GM12878 (cell line): ENCODE measurements at regions not wholly inside any gene's neighbourhood (a gene's known extent, or its start where the extent isn't known, plus 50 kb on each side); places are given as distances from the start of the nearest gene placed in this dataset.

Experiments
- ATAC-seq: fragments of 200-7000 bp; cut with Tn5 transposase; 3 replicates; pipeline ENCODE4 v1.9.1; 2020; ENCODE audit warnings: mild to moderate bottlenecking, moderate library complexity
- BruUV-seq: library from RNA; stranded (reverse); fragments of 400-500 nt; replicated peaks from 2 replicates; lab custom pipeline; 2021; lab: Mats Ljungman, UMichigan
- CTCF ChIA-PET: fragments of 300-600 bp; sonication (Branson Sonifier 250); formaldehyde crosslinking; extraction: SDS; loops from one replicate; lab custom pipeline; 2021; ENCODE audit warnings: inconsistent platforms; lab: Yijun Ruan, JAX
- POLR2A ChIA-PET: fragments of 350-600 bp; formaldehyde crosslinking; extraction: SDS; loops from one replicate; lab custom pipeline; 2021; ENCODE audit warnings: inconsistent platforms; lab: Charles Lee
- RAD21 ChIA-PET: fragments of 300-600 bp; sonication (Branson Sonifier 250); formaldehyde crosslinking; loops from one replicate; lab custom pipeline; 2023; ENCODE audit warnings: antibody characterized with exemption; ENCODE audit not compliant: unreplicated experiment; lab: Charles Lee
- SMC1A ChIA-PET: fragments of 300-600 bp; sonication (Branson Sonifier 250); formaldehyde crosslinking; loops from one replicate; lab custom pipeline; 2023; ENCODE audit not compliant: unreplicated experiment, uncharacterized antibody; lab: Charles Lee
- DNase-seq: peaks from one replicate; pipeline ENCODE4 v3.0.0-alpha.2; 2011; ENCODE audit warnings: low read depth, low spot score
- FAIRE-seq: peaks from 3 replicates; lab custom pipeline; 2011; peaks lifted over from hg19 to GRCh38; lab: Jason Lieb, UNC
- H2AFZ ChIP-seq: 2 replicates; pipeline ENCODE4 v1.6.0; 2011; ENCODE audit warnings: low read depth, low read length, control low read depth; ENCODE audit not compliant: control insufficient read depth
- H3K27ac ChIP-seq: 2 replicates; pipeline ENCODE4 v1.5.1; 2011; ENCODE audit warnings: control low read depth; ENCODE audit not compliant: control insufficient read depth, insufficient read depth
- H3K27me3 ChIP-seq, 2 experiments: replicated peaks in 1 of 2; 2 replicates each; pipeline versions ENCODE4 v1.6.0 to v1.6.1; 2011; ENCODE audit warnings: low read length in 1 of 2; ENCODE audit not compliant: control insufficient read depth in 2 of 2, insufficient read depth in 2 of 2
- H3K36me3 ChIP-seq, 2 experiments: 2 replicates each; pipeline ENCODE4 v1.5.1; 2011; ENCODE audit warnings: low read length in 1 of 2; ENCODE audit not compliant: control insufficient read depth in 2 of 2, insufficient read depth in 2 of 2
- H3K4me1 ChIP-seq: 2 replicates; pipeline ENCODE4 v1.6.1; 2011; ENCODE audit warnings: mild to moderate bottlenecking, low read length, moderate library complexity, mixed read lengths; ENCODE audit not compliant: control insufficient read depth, insufficient read depth
- H3K4me2 ChIP-seq: 2 replicates; pipeline ENCODE4 v1.6.0; 2011; ENCODE audit warnings: control low read depth; ENCODE audit not compliant: control insufficient read depth, insufficient read depth
- H3K4me3 ChIP-seq: fragments of 200-600 bp; sonication (generic); 2 replicates; pipeline ENCODE4 v1.5.1; 2016
- H3K79me2 ChIP-seq: 2 replicates; pipeline ENCODE4 v1.6.0; 2011; ENCODE audit warnings: low read length; ENCODE audit not compliant: control insufficient read depth, insufficient read depth
- H3K9ac ChIP-seq: 2 replicates; pipeline ENCODE4 v1.8.0; 2011; ENCODE audit warnings: low read length, control low read depth, mixed read lengths; ENCODE audit not compliant: control insufficient read depth, insufficient read depth
- H3K9me3 ChIP-seq: replicated peaks from 3 replicates; pipeline ENCODE4 v1.5.1; 2011; ENCODE audit warnings: mild to moderate bottlenecking, low read length; ENCODE audit not compliant: control insufficient read depth, insufficient read depth
- H4K20me1 ChIP-seq: 2 replicates; pipeline ENCODE4 v1.6.0; 2011; ENCODE audit not compliant: control insufficient read depth, insufficient read depth
- BHLHE40 ChIP-seq, 2 experiments: fragments of 450-650 bp in 1 of 2; IDR thresholded peaks; 2 replicates each; pipeline ENCODE4 v1.6.1; 2011 to 2017; ENCODE audit warnings: low read depth in 2 of 2, borderline replicate concordance in 1 of 2, improper control_type of control experiment in 1 of 2, low read length in 1 of 2, mild to moderate bottlenecking in 1 of 2
- CHD4 ChIP-seq: fragments of 200-600 bp; sonication (generic); IDR thresholded peaks from 2 replicates; pipeline ENCODE4 v1.6.1; 2016; ENCODE audit warnings: mild to moderate bottlenecking
- JUNB ChIP-seq: IDR thresholded peaks from 2 replicates; pipeline ENCODE4 v1.6.1; 2016; ENCODE audit warnings: antibody characterized with exemption, mild to moderate bottlenecking
- MTA3 ChIP-seq: IDR thresholded peaks from 2 replicates; pipeline ENCODE4 v1.6.1; 2012; ENCODE audit warnings: low read length, inconsistent platforms, borderline replicate concordance
- MXI1 ChIP-seq: fragments of 150-350 bp; IDR thresholded peaks from 2 replicates; pipeline ENCODE4 v1.6.1; 2011; ENCODE audit warnings: low read depth, mild to moderate bottlenecking, inconsistent platforms, low read length, improper control_type of control experiment
- RBBP5 ChIP-seq: fragments of 200-600 bp; sonication (generic); conservative IDR thresholded peaks from 2 replicates; pipeline ENCODE4 v1.6.1; 2016
- SMAD5 ChIP-seq: IDR thresholded peaks from 2 replicates; pipeline ENCODE4 v1.6.1; 2016; ENCODE audit warnings: antibody characterized with exemption, low read depth
- SREBF1 ChIP-seq: IDR thresholded peaks from 2 replicates; pipeline ENCODE4 v1.6.1; 2012; ENCODE audit warnings: mild to moderate bottlenecking, low read length
- WGBS: methylation state at CpG from one replicate; pipeline ENCODE4 v1.1.6; 2016; ENCODE audit warnings: low lambda C conversion rate; ENCODE audit not compliant: insufficient replicate concordance, insufficient coverage; ENCODE audit errors: missing lambda C conversion rate; 5-methylcytosine and 5-hydroxymethylcytosine counted together
- in situ Hi-C: fragments of 300-500 bp; cut with MboI; formaldehyde crosslinking; loops from 9 replicates; pipeline ENCODE4 v1.14.3; 2018; ENCODE audit warnings: mixed read lengths
- intact Hi-C: fragments of 100-400 bp; cut with micrococcal nuclease; formaldehyde crosslinking; loops from one replicate; pipeline ENCODE4 v1.14.2; 2022; ENCODE audit not compliant: unreplicated experiment
- TF ChIP-seq, protein P1 (sequence below): IDR thresholded peaks from 2 replicates; pipeline ENCODE4 v1.6.1; 2011; ENCODE audit warnings: borderline replicate concordance, low read depth, mild to moderate bottlenecking, moderate library complexity, low read length; ENCODE audit not compliant: insufficient read depth, poor library complexity, severe bottlenecking
- TF ChIP-seq, protein P2 (sequence below): IDR thresholded peaks from 2 replicates; pipeline ENCODE4 v1.6.1; 2012; ENCODE audit warnings: low read depth, low read length, improper control_type of control experiment
- TF ChIP-seq, protein P3 (sequence below): fragments of 450-650 bp; formaldehyde crosslinking; IDR thresholded peaks from 2 replicates; pipeline ENCODE4 v1.4.0; 2022; ENCODE audit warnings: mild to moderate bottlenecking, moderate library complexity
- TF ChIP-seq, protein P4 (sequence below): fragments of 450-650 bp; IDR thresholded peaks from 2 replicates; pipeline ENCODE4 v1.6.1; 2017; ENCODE audit warnings: low read depth, mild to moderate bottlenecking, moderate library complexity
- TF ChIP-seq, protein P5 (sequence below): IDR thresholded peaks from 2 replicates; pipeline ENCODE4 v1.6.1; 2012; ENCODE audit warnings: low read depth, low read length, improper control_type of control experiment

DNA sequence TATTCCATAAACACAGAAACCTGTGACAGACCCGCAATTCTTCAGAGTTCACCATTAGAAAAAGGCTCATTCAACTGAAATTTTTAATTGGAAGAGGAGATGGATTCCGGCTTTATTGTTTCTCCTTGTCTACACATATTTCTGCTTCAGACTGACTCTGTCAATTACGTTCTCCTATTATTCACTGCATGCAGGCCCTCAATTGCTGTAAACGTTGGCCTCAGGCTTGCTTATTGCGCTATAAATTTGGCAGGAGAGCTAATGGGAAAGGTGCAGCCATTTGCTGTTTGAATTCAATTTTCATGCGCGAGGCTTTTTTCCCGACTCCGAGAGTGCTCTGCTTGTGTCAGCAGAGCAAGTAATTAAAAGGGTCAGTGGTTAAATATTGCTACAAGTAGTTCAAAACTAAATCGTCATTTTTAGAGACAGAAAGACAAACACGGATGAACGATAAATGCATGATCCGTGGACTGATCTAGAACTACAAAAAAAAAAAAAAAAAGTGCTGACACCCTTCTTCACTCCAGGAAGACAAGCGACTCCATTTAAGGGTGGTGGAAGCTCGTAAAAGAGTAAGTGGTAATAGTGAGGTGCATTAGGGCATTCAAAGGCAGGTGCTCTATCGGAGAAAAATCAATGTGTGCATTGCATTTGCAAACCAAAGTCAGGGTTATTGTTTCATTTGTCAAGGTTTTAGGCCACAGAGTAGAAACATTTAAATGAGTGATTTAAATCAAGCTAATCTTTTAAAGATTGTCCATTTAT lies 841.6 kb upstream of the FRG1 start (continued):
- no peak for TF ChIP-seq JUNB
- TF ChIP-seq, all 136 proteins: peak for 0

DNA sequence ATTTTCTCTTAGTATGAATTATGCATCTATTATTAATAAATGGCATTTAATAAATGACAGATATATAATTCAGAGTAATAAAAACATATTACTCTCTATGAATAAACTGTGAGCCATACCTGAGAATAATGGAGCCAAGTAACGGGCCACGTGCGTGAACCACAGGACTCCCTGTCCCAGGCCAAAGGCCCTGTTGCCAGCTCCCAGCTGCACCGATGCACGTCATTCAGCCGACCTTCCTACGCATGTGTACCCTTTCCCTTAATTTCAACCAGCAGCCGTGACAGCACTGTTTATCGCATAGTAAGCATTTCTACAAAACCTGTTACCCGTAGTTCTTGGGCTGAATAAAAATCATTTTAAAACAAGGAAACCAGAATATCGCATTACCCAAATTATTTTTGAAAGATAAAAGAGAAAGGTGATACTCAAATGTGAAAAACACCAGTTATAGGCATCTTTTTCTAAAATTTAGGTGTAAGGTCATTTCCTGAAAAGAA lies 827.2 kb upstream of the FRG1 start:
- DNase-seq, result no peak
- RAD21 ChIA-PET, result no interaction called here
- H3K9me3 ChIP-seq, result no peaks in the 10 kb centered on the region; the same call in 2 of the 3 replicates
- no peaks in the 10 kb centered on the region for H4K20me1 ChIP-seq
- CTCF ChIA-PET, result no interaction called here
- no peak overlapping the region for H3K9ac ChIP-seq
- in situ Hi-C loops (no loop called here), intact Hi-C loops (no loop called here)
- H3K27ac ChIP-seq, result no peak overlapping the region
- no peaks in the 10 kb centered on the region for H3K27me3 ChIP-seq
- FAIRE-seq, result no peak
- no peaks in the 10 kb centered on the region for H3K4me1 ChIP-seq
- no peaks in the 10 kb centered on the region for H3K79me2 ChIP-seq
- BruUV-seq, result no TSS peak
- POLR2A ChIA-PET, result no interaction called here
- no peak for ATAC-seq
- WGBS, result 43% methylated on average over 11 of the region's 11 CpGs
- no peaks in the 10 kb centered on the region for H3K36me3 ChIP-seq
- SMC1A ChIA-PET, result no interaction called here
- no peak overlapping the region for H2AFZ ChIP-seq
- H3K4me2 ChIP-seq, result no peak overlapping the region
- H3K4me3 ChIP-seq, result no peak overlapping the region
- TF ChIP-seq SREBF1, result no peak
- TF ChIP-seq BHLHE40 (IDR thresholded peaks at IDR 0.05; ENCODE audit: borderline replicate concordance in 1 of 2, low read depth in 2 of 2, low read length in 1 of 2), result no peak
- TF ChIP-seq, protein P1, sequence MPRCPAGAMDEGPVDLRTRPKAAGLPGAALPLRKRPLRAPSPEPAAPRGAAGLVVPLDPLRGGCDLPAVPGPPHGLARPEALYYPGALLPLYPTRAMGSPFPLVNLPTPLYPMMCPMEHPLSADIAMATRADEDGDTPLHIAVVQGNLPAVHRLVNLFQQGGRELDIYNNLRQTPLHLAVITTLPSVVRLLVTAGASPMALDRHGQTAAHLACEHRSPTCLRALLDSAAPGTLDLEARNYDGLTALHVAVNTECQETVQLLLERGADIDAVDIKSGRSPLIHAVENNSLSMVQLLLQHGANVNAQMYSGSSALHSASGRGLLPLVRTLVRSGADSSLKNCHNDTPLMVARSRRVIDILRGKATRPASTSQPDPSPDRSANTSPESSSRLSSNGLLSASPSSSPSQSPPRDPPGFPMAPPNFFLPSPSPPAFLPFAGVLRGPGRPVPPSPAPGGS, result no peak
- TF ChIP-seq, protein P2, sequence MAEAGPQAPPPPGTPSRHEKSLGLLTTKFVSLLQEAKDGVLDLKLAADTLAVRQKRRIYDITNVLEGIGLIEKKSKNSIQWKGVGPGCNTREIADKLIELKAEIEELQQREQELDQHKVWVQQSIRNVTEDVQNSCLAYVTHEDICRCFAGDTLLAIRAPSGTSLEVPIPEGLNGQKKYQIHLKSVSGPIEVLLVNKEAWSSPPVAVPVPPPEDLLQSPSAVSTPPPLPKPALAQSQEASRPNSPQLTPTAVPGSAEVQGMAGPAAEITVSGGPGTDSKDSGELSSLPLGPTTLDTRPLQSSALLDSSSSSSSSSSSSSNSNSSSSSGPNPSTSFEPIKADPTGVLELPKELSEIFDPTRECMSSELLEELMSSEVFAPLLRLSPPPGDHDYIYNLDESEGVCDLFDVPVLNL, result no peak
- no peak for TF ChIP-seq SMAD5
- TF ChIP-seq, protein P3, sequence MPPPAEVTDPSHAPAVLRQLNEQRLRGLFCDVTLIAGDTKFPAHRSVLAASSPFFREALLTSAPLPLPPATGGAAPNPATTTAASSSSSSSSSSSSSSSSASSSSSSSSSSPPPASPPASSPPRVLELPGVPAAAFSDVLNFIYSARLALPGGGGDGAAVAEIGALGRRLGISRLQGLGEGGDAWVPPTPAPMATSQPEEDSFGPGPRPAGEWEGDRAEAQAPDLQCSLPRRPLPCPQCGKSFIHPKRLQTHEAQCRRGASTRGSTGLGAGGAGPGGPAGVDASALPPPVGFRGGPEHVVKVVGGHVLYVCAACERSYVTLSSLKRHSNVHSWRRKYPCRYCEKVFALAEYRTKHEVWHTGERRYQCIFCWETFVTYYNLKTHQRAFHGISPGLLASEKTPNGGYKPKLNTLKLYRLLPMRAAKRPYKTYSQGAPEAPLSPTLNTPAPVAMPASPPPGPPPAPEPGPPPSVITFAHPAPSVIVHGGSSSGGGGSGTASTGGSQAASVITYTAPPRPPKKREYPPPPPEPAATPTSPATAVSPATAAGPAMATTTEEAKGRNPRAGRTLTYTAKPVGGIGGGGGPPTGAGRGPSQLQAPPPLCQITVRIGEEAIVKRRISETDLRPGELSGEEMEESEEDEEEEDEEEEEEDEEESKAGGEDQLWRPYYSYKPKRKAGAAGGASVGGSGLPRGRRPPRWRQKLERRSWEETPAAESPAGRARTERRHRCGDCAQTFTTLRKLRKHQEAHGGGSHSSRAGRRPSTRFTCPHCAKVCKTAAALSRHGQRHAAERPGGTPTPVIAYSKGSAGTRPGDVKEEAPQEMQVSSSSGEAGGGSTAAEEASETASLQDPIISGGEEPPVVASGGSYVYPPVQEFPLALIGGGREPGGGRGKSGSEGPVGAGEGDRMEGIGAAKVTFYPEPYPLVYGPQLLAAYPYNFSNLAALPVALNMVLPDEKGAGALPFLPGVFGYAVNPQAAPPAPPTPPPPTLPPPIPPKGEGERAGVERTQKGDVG (CRISPR knock-in tag), result no peak
- TF ChIP-seq, protein P4, sequence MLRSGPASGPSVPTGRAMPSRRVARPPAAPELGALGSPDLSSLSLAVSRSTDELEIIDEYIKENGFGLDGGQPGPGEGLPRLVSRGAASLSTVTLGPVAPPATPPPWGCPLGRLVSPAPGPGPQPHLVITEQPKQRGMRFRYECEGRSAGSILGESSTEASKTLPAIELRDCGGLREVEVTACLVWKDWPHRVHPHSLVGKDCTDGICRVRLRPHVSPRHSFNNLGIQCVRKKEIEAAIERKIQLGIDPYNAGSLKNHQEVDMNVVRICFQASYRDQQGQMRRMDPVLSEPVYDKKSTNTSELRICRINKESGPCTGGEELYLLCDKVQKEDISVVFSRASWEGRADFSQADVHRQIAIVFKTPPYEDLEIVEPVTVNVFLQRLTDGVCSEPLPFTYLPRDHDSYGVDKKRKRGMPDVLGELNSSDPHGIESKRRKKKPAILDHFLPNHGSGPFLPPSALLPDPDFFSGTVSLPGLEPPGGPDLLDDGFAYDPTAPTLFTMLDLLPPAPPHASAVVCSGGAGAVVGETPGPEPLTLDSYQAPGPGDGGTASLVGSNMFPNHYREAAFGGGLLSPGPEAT, result no peak
- TF ChIP-seq RBBP5, result no peak
- no peak for TF ChIP-seq CHD4
- no peak for TF ChIP-seq JUNB
- no peak for TF ChIP-seq MXI1
- no peak for TF ChIP-seq MTA3
- TF ChIP-seq, protein P5, sequence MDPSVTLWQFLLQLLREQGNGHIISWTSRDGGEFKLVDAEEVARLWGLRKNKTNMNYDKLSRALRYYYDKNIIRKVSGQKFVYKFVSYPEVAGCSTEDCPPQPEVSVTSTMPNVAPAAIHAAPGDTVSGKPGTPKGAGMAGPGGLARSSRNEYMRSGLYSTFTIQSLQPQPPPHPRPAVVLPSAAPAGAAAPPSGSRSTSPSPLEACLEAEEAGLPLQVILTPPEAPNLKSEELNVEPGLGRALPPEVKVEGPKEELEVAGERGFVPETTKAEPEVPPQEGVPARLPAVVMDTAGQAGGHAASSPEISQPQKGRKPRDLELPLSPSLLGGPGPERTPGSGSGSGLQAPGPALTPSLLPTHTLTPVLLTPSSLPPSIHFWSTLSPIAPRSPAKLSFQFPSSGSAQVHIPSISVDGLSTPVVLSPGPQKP, result no peak
